H1 (cell line): ENCODE measurements at regions not wholly inside any gene's neighbourhood (a gene's known extent, or its start where the extent isn't known, plus 50 kb on each side); places are given as distances from the start of the nearest gene placed in this dataset.

ENCODE experiments used
- CTCF ChIA-PET: fragments of 300-600 bp; sonication (Branson Sonifier 250); formaldehyde crosslinking; loops from one replicate; lab custom pipeline; 2021; ENCODE audit not compliant: partially characterized antibody; lab: Charles Lee
- POLR2A ChIA-PET: fragments of 300-600 bp; sonication (Branson Sonifier 250); formaldehyde crosslinking; loops from one replicate; lab custom pipeline; 2021; ENCODE audit warnings: inconsistent platforms; ENCODE audit not compliant: partially characterized antibody; lab: Charles Lee
- DNase-seq, 2 experiments: peaks; one replicate each; pipeline versions ENCODE4 v3.0.0 to v3.0.0-alpha.2; 2010 to 2022; ENCODE audit warnings: low spot score in 2 of 2, low read depth in 1 of 2, mixed read lengths in 1 of 2
- FAIRE-seq: peaks from 2 replicates; lab custom pipeline; 2011; peaks lifted over from hg19 to GRCh38; lab: Jason Lieb, UNC
- H2AFZ ChIP-seq: 2 replicates; pipeline ENCODE4 v1.8.1; 2012; ENCODE audit warnings: low read length, inconsistent platforms
- H2AK5ac ChIP-seq: 2 replicates; pipeline ENCODE4 v1.6.1; 2013; ENCODE audit warnings: low read depth, low read length
- H2BK120ac ChIP-seq: replicated peaks from 2 replicates; pipeline ENCODE3; 2013; ENCODE audit warnings: low read depth, low read length, inconsistent platforms
- H2BK12ac ChIP-seq: 2 replicates; pipeline ENCODE4 v1.6.1; 2013; ENCODE audit warnings: low read depth, low read length
- H2BK15ac ChIP-seq: 2 replicates; pipeline ENCODE4 v1.6.1; 2013; ENCODE audit warnings: low read length
- H2BK20ac ChIP-seq: 2 replicates; pipeline ENCODE4 v1.6.1; 2013; ENCODE audit warnings: low read length
- H2BK5ac ChIP-seq: 2 replicates; pipeline ENCODE4 v1.6.1; 2013; ENCODE audit warnings: low read depth, low read length
- H3K14ac ChIP-seq: 2 replicates; pipeline ENCODE4 v1.6.1; 2013; ENCODE audit warnings: inconsistent platforms; ENCODE audit not compliant: insufficient read length
- H3K18ac ChIP-seq: 2 replicates; pipeline ENCODE4 v1.6.1; 2013; ENCODE audit warnings: low read length; ENCODE audit errors: extremely low read depth
- H3K23ac ChIP-seq: 2 replicates; pipeline ENCODE4 v1.6.1; 2013; ENCODE audit warnings: inconsistent platforms; ENCODE audit not compliant: insufficient read length
- H3K23me2 ChIP-seq: 2 replicates; pipeline ENCODE4 v1.6.1; 2013; ENCODE audit warnings: low read depth, low read length
- H3K27ac ChIP-seq: 2 replicates; pipeline ENCODE4 v1.6.1; 2011; ENCODE audit warnings: low read depth, low read length, inconsistent platforms
- H3K27me3 ChIP-seq, 4 experiments: replicated peaks in 1 of 4; 1 replicate in 1 of 4; 2 replicates in 3 of 4; pipeline versions ENCODE4 v1.6.1 to v1.8.1; 2011 to 2013; ENCODE audit warnings: low read length in 3 of 4, mild to moderate bottlenecking in 3 of 4, inconsistent platforms in 2 of 4, mixed read lengths in 2 of 4, moderate library complexity in 1 of 4; ENCODE audit not compliant: control insufficient read depth in 3 of 4, insufficient read depth in 3 of 4; ENCODE audit errors: extremely low read depth in 1 of 4
- H3K36me3 ChIP-seq, 4 experiments: 2 replicates each; pipeline versions ENCODE4 v1.6.1 to v1.8.1; 2011 to 2013; ENCODE audit warnings: mild to moderate bottlenecking in 4 of 4, low read length in 3 of 4, moderate library complexity in 2 of 4, control low read depth in 1 of 4, inconsistent platforms in 1 of 4; ENCODE audit not compliant: insufficient read depth in 4 of 4, control insufficient read depth in 2 of 4
- H3K4ac ChIP-seq: replicated peaks from 2 replicates; pipeline ENCODE3; 2013; ENCODE audit warnings: low read length, low read depth, mixed read lengths, inconsistent platforms; ENCODE audit not compliant: insufficient read length
- H3K4me1 ChIP-seq, 4 experiments: replicated peaks in 1 of 4; 1 replicate in 1 of 4; 2 replicates in 3 of 4; pipeline versions ENCODE4 v1.6.1 to v1.8.1; 2011 to 2013; ENCODE audit warnings: low read length in 3 of 4, inconsistent platforms in 2 of 4, mixed read lengths in 1 of 4; ENCODE audit not compliant: insufficient read depth in 4 of 4, control insufficient read depth in 3 of 4
- H3K4me2 ChIP-seq, 2 experiments: 2 replicates each; pipeline versions ENCODE4 v1.6.1 to v1.8.1; 2011 to 2013; ENCODE audit warnings: low read depth in 2 of 2, low read length in 2 of 2, control low read depth in 1 of 2, inconsistent platforms in 1 of 2, mild to moderate bottlenecking in 1 of 2; ENCODE audit not compliant: insufficient read depth in 1 of 2
- H3K4me3 ChIP-seq, 4 experiments: fragments of 200-600, 300-600 bp in 1 of 4; sonication (generic), shearing (Covaris generic), sonication (Bioruptor Twin) in 1 of 4; 2 replicates each; pipeline versions ENCODE4 v1.5.1 to v1.8.1; 2011 to 2016; ENCODE audit warnings: low read length in 4 of 4, low read depth in 3 of 4, control low read depth in 2 of 4, inconsistent platforms in 2 of 4, mild to moderate bottlenecking in 2 of 4, mixed read lengths in 1 of 4, moderate library complexity in 1 of 4; ENCODE audit not compliant: insufficient read depth in 2 of 4; ENCODE audit errors: extremely low read depth in 1 of 4
- H3K56ac ChIP-seq: replicated peaks from 2 replicates; pipeline ENCODE3; 2013; ENCODE audit warnings: low read depth, mild to moderate bottlenecking, mixed read lengths, low read length, inconsistent platforms; ENCODE audit not compliant: insufficient read length
- H3K79me1 ChIP-seq: 2 replicates; pipeline ENCODE4 v1.6.1; 2013; ENCODE audit warnings: low read depth, low read length, control low read depth
- H3K79me2 ChIP-seq, 2 experiments: 2 replicates each; pipeline versions ENCODE4 v1.6.1 to v1.8.1; 2012 to 2013; ENCODE audit warnings: low read length in 2 of 2, mild to moderate bottlenecking in 2 of 2, inconsistent platforms in 1 of 2; ENCODE audit not compliant: insufficient read depth in 2 of 2, control insufficient read depth in 1 of 2
- H3K9ac ChIP-seq, 4 experiments: replicated peaks in 1 of 4; 1 replicate in 1 of 4; 2 replicates in 3 of 4; pipeline versions ENCODE4 v1.6.1 to v1.8.1; 2011 to 2013; ENCODE audit warnings: low read depth in 3 of 4, low read length in 3 of 4, control low read depth in 2 of 4, mild to moderate bottlenecking in 2 of 4, moderate library complexity in 2 of 4, inconsistent platforms in 1 of 4; ENCODE audit errors: extremely low read depth in 1 of 4
- H3K9me3 ChIP-seq, 2 experiments: 2 replicates each; pipeline versions ENCODE4 v1.6.1 to v1.8.1; 2012 to 2013; ENCODE audit warnings: mild to moderate bottlenecking in 2 of 2, moderate library complexity in 2 of 2, control low read depth in 1 of 2, inconsistent platforms in 1 of 2, low read depth in 1 of 2, low read length in 1 of 2, mixed read lengths in 1 of 2; ENCODE audit not compliant: insufficient read depth in 2 of 2
- H4K20me1 ChIP-seq, 2 experiments: replicated peaks in 1 of 2; 2 replicates each; pipeline versions ENCODE3 to v1.8.1; 2011 to 2013; ENCODE audit warnings: inconsistent platforms in 2 of 2, low read length in 2 of 2, mild to moderate bottlenecking in 1 of 2; ENCODE audit not compliant: insufficient read depth in 2 of 2, control insufficient read depth in 1 of 2
- H4K5ac ChIP-seq: 2 replicates; pipeline ENCODE4 v1.6.1; 2013; ENCODE audit warnings: low read length, low read depth, mixed read lengths, inconsistent platforms; ENCODE audit not compliant: insufficient read length
- H4K8ac ChIP-seq: 2 replicates; pipeline ENCODE4 v1.8.0; 2013; ENCODE audit warnings: mild to moderate bottlenecking, moderate library complexity, low read length, inconsistent platforms; ENCODE audit not compliant: insufficient read depth; ENCODE audit errors: extremely low read depth
- H4K91ac ChIP-seq: replicated peaks from 2 replicates; pipeline ENCODE3; 2013; ENCODE audit warnings: low read length, mixed read lengths, inconsistent platforms; ENCODE audit not compliant: insufficient read length
- CBX5 ChIP-seq: fragments of 300-800, 300-1000 bp; sonication (generic); IDR thresholded peaks from 2 replicates; pipeline ENCODE4 v1.7.1; 2016; ENCODE audit warnings: antibody characterized with exemption, low read length, low read depth
- CHD1 ChIP-seq: IDR thresholded peaks from 2 replicates; pipeline ENCODE4 v1.6.1; 2012; ENCODE audit warnings: low read depth, low read length, improper control_type of control experiment
- EP300 ChIP-seq, 2 experiments: IDR thresholded peaks; 1 replicate in 1 of 2; 2 replicates in 1 of 2; pipeline ENCODE4 v1.6.1; 2011 to 2012; ENCODE audit warnings: low read depth in 2 of 2, low read length in 2 of 2, mild to moderate bottlenecking in 2 of 2, borderline replicate concordance in 1 of 2, inconsistent platforms in 1 of 2, moderate library complexity in 1 of 2
- KDM1A ChIP-seq: fragments of 200-600, 300-600 bp; sonication (generic); IDR thresholded peaks from 2 replicates; pipeline ENCODE4 v1.7.1; 2016; ENCODE audit warnings: mild to moderate bottlenecking, low read length, borderline replicate concordance
- NANOG ChIP-seq: IDR thresholded peaks from 2 replicates; pipeline ENCODE4 v1.6.1; 2011; ENCODE audit warnings: low read length, low read depth, mild to moderate bottlenecking, inconsistent platforms; ENCODE audit not compliant: insufficient read depth, poor library complexity, severe bottlenecking
- RFX5 ChIP-seq: IDR thresholded peaks from 2 replicates; pipeline ENCODE4 v1.6.1; 2011; ENCODE audit warnings: low read depth, low read length, improper control_type of control experiment, borderline replicate concordance
- RXRA ChIP-seq: IDR thresholded peaks from 2 replicates; pipeline ENCODE4 v1.6.1; 2011; ENCODE audit warnings: low read depth, mild to moderate bottlenecking, low read length, moderate library complexity; ENCODE audit not compliant: insufficient read depth
- SUZ12 ChIP-seq: fragments of 200-600 bp; sonication (generic); IDR thresholded peaks from 2 replicates; pipeline ENCODE4 v1.6.1; 2012; ENCODE audit warnings: mild to moderate bottlenecking, inconsistent platforms, low read length, moderate library complexity, mixed read lengths
- WGBS, 2 experiments: shearing (Covaris generic) in 1 of 2; methylation state at CpG; one replicate each; pipeline versions ENCODE4 v1.1.6 to v1.1.7; 2013 to 2015; ENCODE audit warnings: low lambda C conversion rate in 2 of 2, mixed read lengths in 2 of 2, inconsistent platforms in 1 of 2, low coverage in 1 of 2, missing lambda C conversion rate in 1 of 2; ENCODE audit not compliant: insufficient replicate concordance in 2 of 2, insufficient coverage in 1 of 2, insufficient read length in 1 of 2; ENCODE audit errors: extremely low coverage in 1 of 2, missing lambda C conversion rate in 1 of 2; 5-methylcytosine and 5-hydroxymethylcytosine counted together
- TF ChIP-seq, protein P1 (sequence below): IDR thresholded peaks from 2 replicates; pipeline ENCODE4 v1.6.1; 2012; ENCODE audit warnings: low read length, inconsistent platforms

DNA sequence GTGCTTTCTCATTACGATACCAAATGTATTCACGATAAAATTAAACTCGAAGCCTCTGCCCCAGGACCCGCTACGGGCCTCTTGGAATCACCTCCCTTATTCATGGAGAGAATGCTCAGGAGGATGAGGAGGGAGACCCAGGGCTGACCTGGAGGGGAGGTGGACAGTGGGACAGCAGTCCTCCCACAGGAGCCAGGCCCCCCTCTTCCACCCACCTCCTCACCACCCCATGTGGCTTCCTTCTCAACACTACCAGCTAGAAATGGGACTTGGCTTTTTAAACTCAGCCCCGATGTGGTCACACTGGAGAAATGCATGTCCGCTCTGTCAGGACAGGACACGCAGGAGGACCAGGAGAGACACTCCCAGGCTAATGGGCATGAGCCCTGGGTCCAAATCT, 147.9 kb upstream of the ID2 start:
- Histone ChIP-seq H3K4ac (no peak overlapping the region), H3K4me2 (no peak overlapping the region), H3K23ac (no peak overlapping the region), H3K36me3 (no peaks in the 10 kb centered on the region), H2BK120ac (no peak overlapping the region), H3K56ac (no peak overlapping the region), H2BK12ac (no peak overlapping the region), H2BK15ac (no peak overlapping the region), H3K9ac (no peak overlapping the region), H3K79me1 (no peaks in the 10 kb centered on the region), H3K18ac (no peak overlapping the region), H4K8ac (no peak overlapping the region), H2BK5ac (no peak overlapping the region), H3K9me3 (no peaks in the 10 kb centered on the region; a peak in 1 of 4 replicates), H3K27ac (no peak overlapping the region), H3K4me1 (peaks cover 0 to 6% (median 0%) of the 10 kb centered on the region in 4 experiments; a peak in 1 of 7 replicates), H2AK5ac (no peak overlapping the region), H2BK20ac (no peak overlapping the region), H2AFZ (no peak overlapping the region), H4K20me1 (no peaks in the 10 kb centered on the region), H3K4me3 (no peak overlapping the region), H4K91ac (no peak overlapping the region), H3K27me3 (no peaks in the 10 kb centered on the region), H3K23me2 (no peaks in the 10 kb centered on the region), H3K79me2 (no peaks in the 10 kb centered on the region), H4K5ac (no peak overlapping the region), H3K14ac (no peak overlapping the region)
- DNase-seq (no peak), FAIRE-seq (no peak)
- ChIA-PET CTCF (interaction anchor here (1.2 to 3.1 kb wide), 3 partner anchors 91 to 159 kb away, joined by 3 to 12 read pairs (median 4); no protein-coding TSS in a partner anchor), POLR2A (interaction anchor here (0.5 kb wide), 1 partner anchor 93 kb away, joined by 3 read pairs; no protein-coding TSS in a partner anchor)
- 80% methylated on average over 8 of the region's 8 CpGs; no CpG with 5 or more reads in 1 of the 2 experiments for WGBS, 2 experiments
- TF ChIP-seq KDM1A (no peak), SUZ12 (no peak), RFX5 (no peak), RXRA (no peak), CBX5 (no peak), CHD1 (no peak), EP300 (IDR thresholded peaks at IDR 0.05; ENCODE audit: borderline replicate concordance in 1 of 2, low read depth in 2 of 2, low read length in 2 of 2) (no peak), NANOG (no peak)
- TF ChIP-seq, protein P1, sequence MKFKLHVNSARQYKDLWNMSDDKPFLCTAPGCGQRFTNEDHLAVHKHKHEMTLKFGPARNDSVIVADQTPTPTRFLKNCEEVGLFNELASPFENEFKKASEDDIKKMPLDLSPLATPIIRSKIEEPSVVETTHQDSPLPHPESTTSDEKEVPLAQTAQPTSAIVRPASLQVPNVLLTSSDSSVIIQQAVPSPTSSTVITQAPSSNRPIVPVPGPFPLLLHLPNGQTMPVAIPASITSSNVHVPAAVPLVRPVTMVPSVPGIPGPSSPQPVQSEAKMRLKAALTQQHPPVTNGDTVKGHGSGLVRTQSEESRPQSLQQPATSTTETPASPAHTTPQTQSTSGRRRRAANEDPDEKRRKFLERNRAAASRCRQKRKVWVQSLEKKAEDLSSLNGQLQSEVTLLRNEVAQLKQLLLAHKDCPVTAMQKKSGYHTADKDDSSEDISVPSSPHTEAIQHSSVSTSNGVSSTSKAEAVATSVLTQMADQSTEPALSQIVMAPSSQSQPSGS = no peak
